H1 (cell line): ENCODE measurements at regions not wholly inside any gene's neighbourhood (a gene's known extent, or its start where the extent isn't known, plus 50 kb on each side); places are given as distances from the start of the nearest gene placed in this dataset.

Experiments used
- CTCF ChIA-PET: fragments of 300-600 bp; sonication (Branson Sonifier 250); formaldehyde crosslinking; loops from one replicate; lab custom pipeline; 2021; ENCODE audit not compliant: partially characterized antibody; lab: Charles Lee
- POLR2A ChIA-PET: fragments of 300-600 bp; sonication (Branson Sonifier 250); formaldehyde crosslinking; loops from one replicate; lab custom pipeline; 2021; ENCODE audit warnings: inconsistent platforms; ENCODE audit not compliant: partially characterized antibody; lab: Charles Lee
- DNase-seq, 2 experiments: peaks; one replicate each; pipeline versions ENCODE4 v3.0.0 to v3.0.0-alpha.2; 2010 to 2022; ENCODE audit warnings: low spot score in 2 of 2, low read depth in 1 of 2, mixed read lengths in 1 of 2
- FAIRE-seq: peaks from 2 replicates; lab custom pipeline; 2011; peaks lifted over from hg19 to GRCh38; lab: Jason Lieb, UNC
- H2AFZ ChIP-seq: 2 replicates; pipeline ENCODE4 v1.8.1; 2012; ENCODE audit warnings: low read length, inconsistent platforms
- H2AK5ac ChIP-seq: 2 replicates; pipeline ENCODE4 v1.6.1; 2013; ENCODE audit warnings: low read depth, low read length
- H2BK120ac ChIP-seq: replicated peaks from 2 replicates; pipeline ENCODE3; 2013; ENCODE audit warnings: low read depth, low read length, inconsistent platforms
- H2BK12ac ChIP-seq: 2 replicates; pipeline ENCODE4 v1.6.1; 2013; ENCODE audit warnings: low read depth, low read length
- H2BK15ac ChIP-seq: 2 replicates; pipeline ENCODE4 v1.6.1; 2013; ENCODE audit warnings: low read length
- H2BK20ac ChIP-seq: 2 replicates; pipeline ENCODE4 v1.6.1; 2013; ENCODE audit warnings: low read length
- H2BK5ac ChIP-seq: 2 replicates; pipeline ENCODE4 v1.6.1; 2013; ENCODE audit warnings: low read depth, low read length
- H3K14ac ChIP-seq: 2 replicates; pipeline ENCODE4 v1.6.1; 2013; ENCODE audit warnings: inconsistent platforms; ENCODE audit not compliant: insufficient read length
- H3K18ac ChIP-seq: 2 replicates; pipeline ENCODE4 v1.6.1; 2013; ENCODE audit warnings: low read length; ENCODE audit errors: extremely low read depth
- H3K23ac ChIP-seq: 2 replicates; pipeline ENCODE4 v1.6.1; 2013; ENCODE audit warnings: inconsistent platforms; ENCODE audit not compliant: insufficient read length
- H3K23me2 ChIP-seq: 2 replicates; pipeline ENCODE4 v1.6.1; 2013; ENCODE audit warnings: low read depth, low read length
- H3K27ac ChIP-seq: 2 replicates; pipeline ENCODE4 v1.6.1; 2011; ENCODE audit warnings: low read depth, low read length, inconsistent platforms
- H3K27me3 ChIP-seq, 4 experiments: replicated peaks in 1 of 4; 1 replicate in 1 of 4; 2 replicates in 3 of 4; pipeline versions ENCODE4 v1.6.1 to v1.8.1; 2011 to 2013; ENCODE audit warnings: low read length in 3 of 4, mild to moderate bottlenecking in 3 of 4, inconsistent platforms in 2 of 4, mixed read lengths in 2 of 4, moderate library complexity in 1 of 4; ENCODE audit not compliant: control insufficient read depth in 3 of 4, insufficient read depth in 3 of 4; ENCODE audit errors: extremely low read depth in 1 of 4
- H3K36me3 ChIP-seq, 4 experiments: 2 replicates each; pipeline versions ENCODE4 v1.6.1 to v1.8.1; 2011 to 2013; ENCODE audit warnings: mild to moderate bottlenecking in 4 of 4, low read length in 3 of 4, moderate library complexity in 2 of 4, control low read depth in 1 of 4, inconsistent platforms in 1 of 4; ENCODE audit not compliant: insufficient read depth in 4 of 4, control insufficient read depth in 2 of 4
- H3K4ac ChIP-seq: replicated peaks from 2 replicates; pipeline ENCODE3; 2013; ENCODE audit warnings: low read length, low read depth, mixed read lengths, inconsistent platforms; ENCODE audit not compliant: insufficient read length
- H3K4me1 ChIP-seq, 4 experiments: replicated peaks in 1 of 4; 1 replicate in 1 of 4; 2 replicates in 3 of 4; pipeline versions ENCODE4 v1.6.1 to v1.8.1; 2011 to 2013; ENCODE audit warnings: low read length in 3 of 4, inconsistent platforms in 2 of 4, mixed read lengths in 1 of 4; ENCODE audit not compliant: insufficient read depth in 4 of 4, control insufficient read depth in 3 of 4
- H3K4me2 ChIP-seq, 2 experiments: 2 replicates each; pipeline versions ENCODE4 v1.6.1 to v1.8.1; 2011 to 2013; ENCODE audit warnings: low read depth in 2 of 2, low read length in 2 of 2, control low read depth in 1 of 2, inconsistent platforms in 1 of 2, mild to moderate bottlenecking in 1 of 2; ENCODE audit not compliant: insufficient read depth in 1 of 2
- H3K4me3 ChIP-seq, 4 experiments: fragments of 200-600, 300-600 bp in 1 of 4; sonication (generic), shearing (Covaris generic), sonication (Bioruptor Twin) in 1 of 4; 2 replicates each; pipeline versions ENCODE4 v1.5.1 to v1.8.1; 2011 to 2016; ENCODE audit warnings: low read length in 4 of 4, low read depth in 3 of 4, control low read depth in 2 of 4, inconsistent platforms in 2 of 4, mild to moderate bottlenecking in 2 of 4, mixed read lengths in 1 of 4, moderate library complexity in 1 of 4; ENCODE audit not compliant: insufficient read depth in 2 of 4; ENCODE audit errors: extremely low read depth in 1 of 4
- H3K56ac ChIP-seq: replicated peaks from 2 replicates; pipeline ENCODE3; 2013; ENCODE audit warnings: low read depth, mild to moderate bottlenecking, mixed read lengths, low read length, inconsistent platforms; ENCODE audit not compliant: insufficient read length
- H3K79me1 ChIP-seq: 2 replicates; pipeline ENCODE4 v1.6.1; 2013; ENCODE audit warnings: low read depth, low read length, control low read depth
- H3K79me2 ChIP-seq, 2 experiments: 2 replicates each; pipeline versions ENCODE4 v1.6.1 to v1.8.1; 2012 to 2013; ENCODE audit warnings: low read length in 2 of 2, mild to moderate bottlenecking in 2 of 2, inconsistent platforms in 1 of 2; ENCODE audit not compliant: insufficient read depth in 2 of 2, control insufficient read depth in 1 of 2
- H3K9ac ChIP-seq, 4 experiments: replicated peaks in 1 of 4; 1 replicate in 1 of 4; 2 replicates in 3 of 4; pipeline versions ENCODE4 v1.6.1 to v1.8.1; 2011 to 2013; ENCODE audit warnings: low read depth in 3 of 4, low read length in 3 of 4, control low read depth in 2 of 4, mild to moderate bottlenecking in 2 of 4, moderate library complexity in 2 of 4, inconsistent platforms in 1 of 4; ENCODE audit errors: extremely low read depth in 1 of 4
- H3K9me3 ChIP-seq, 2 experiments: 2 replicates each; pipeline versions ENCODE4 v1.6.1 to v1.8.1; 2012 to 2013; ENCODE audit warnings: mild to moderate bottlenecking in 2 of 2, moderate library complexity in 2 of 2, control low read depth in 1 of 2, inconsistent platforms in 1 of 2, low read depth in 1 of 2, low read length in 1 of 2, mixed read lengths in 1 of 2; ENCODE audit not compliant: insufficient read depth in 2 of 2
- H4K20me1 ChIP-seq, 2 experiments: replicated peaks in 1 of 2; 2 replicates each; pipeline versions ENCODE3 to v1.8.1; 2011 to 2013; ENCODE audit warnings: inconsistent platforms in 2 of 2, low read length in 2 of 2, mild to moderate bottlenecking in 1 of 2; ENCODE audit not compliant: insufficient read depth in 2 of 2, control insufficient read depth in 1 of 2
- H4K5ac ChIP-seq: 2 replicates; pipeline ENCODE4 v1.6.1; 2013; ENCODE audit warnings: low read length, low read depth, mixed read lengths, inconsistent platforms; ENCODE audit not compliant: insufficient read length
- H4K8ac ChIP-seq: 2 replicates; pipeline ENCODE4 v1.8.0; 2013; ENCODE audit warnings: mild to moderate bottlenecking, moderate library complexity, low read length, inconsistent platforms; ENCODE audit not compliant: insufficient read depth; ENCODE audit errors: extremely low read depth
- H4K91ac ChIP-seq: replicated peaks from 2 replicates; pipeline ENCODE3; 2013; ENCODE audit warnings: low read length, mixed read lengths, inconsistent platforms; ENCODE audit not compliant: insufficient read length
- CTBP2 ChIP-seq: IDR thresholded peaks from 2 replicates; pipeline ENCODE4 v1.7.0; 2011; ENCODE audit warnings: borderline replicate concordance, mild to moderate bottlenecking, moderate library complexity, mixed read lengths, low read length; ENCODE audit not compliant: insufficient read depth, insufficient read length
- GTF2F1 ChIP-seq: IDR thresholded peaks from 2 replicates; pipeline ENCODE4 v1.6.1; 2012; ENCODE audit warnings: low read depth, low read length, improper control_type of control experiment, borderline replicate concordance
- JUND ChIP-seq: IDR thresholded peaks from 2 replicates; pipeline ENCODE4 v1.6.1; 2011; ENCODE audit warnings: mild to moderate bottlenecking, improper control_type of control experiment, low read length
- KDM5A ChIP-seq: fragments of 200-600 bp; IDR thresholded peaks from 2 replicates; pipeline ENCODE4 v1.7.1; 2012; ENCODE audit warnings: mild to moderate bottlenecking, low read length, inconsistent platforms, mixed read lengths
- NRF1 ChIP-seq: IDR thresholded peaks from 2 replicates; pipeline ENCODE4 v1.6.1; 2011; ENCODE audit warnings: mild to moderate bottlenecking, low read depth, low read length, improper control_type of control experiment
- RNF2 ChIP-seq: fragments of 200-900, 300-1000 bp; sonication (generic); IDR thresholded peaks from 2 replicates; pipeline ENCODE4 v1.7.1; 2016; ENCODE audit warnings: borderline replicate concordance, low read depth, mild to moderate bottlenecking, antibody characterized with exemption, low read length; ENCODE audit not compliant: poor library complexity, severe bottlenecking; ENCODE audit errors: missing control alignments
- SAP30 ChIP-seq: fragments of 300-600 bp; sonication (generic); IDR thresholded peaks from 2 replicates; pipeline ENCODE4 v1.7.1; 2012; ENCODE audit warnings: low read length, moderate library complexity, mild to moderate bottlenecking, inconsistent platforms; ENCODE audit not compliant: insufficient read depth, insufficient replicate concordance
- SP2 ChIP-seq: IDR thresholded peaks from 2 replicates; pipeline ENCODE4 v1.6.1; 2012; ENCODE audit warnings: mild to moderate bottlenecking, low read length, inconsistent platforms
- TCF12 ChIP-seq: IDR thresholded peaks from 2 replicates; pipeline ENCODE4 v1.6.1; 2011; ENCODE audit warnings: low read depth, mild to moderate bottlenecking, low read length
- WGBS, 2 experiments: shearing (Covaris generic) in 1 of 2; methylation state at CpG; one replicate each; pipeline versions ENCODE4 v1.1.6 to v1.1.7; 2013 to 2015; ENCODE audit warnings: low lambda C conversion rate in 2 of 2, mixed read lengths in 2 of 2, inconsistent platforms in 1 of 2, low coverage in 1 of 2, missing lambda C conversion rate in 1 of 2; ENCODE audit not compliant: insufficient replicate concordance in 2 of 2, insufficient coverage in 1 of 2, insufficient read length in 1 of 2; ENCODE audit errors: extremely low coverage in 1 of 2, missing lambda C conversion rate in 1 of 2; 5-methylcytosine and 5-hydroxymethylcytosine counted together

- H3K27ac ChIP-seq = no peak overlapping the region
- H2AFZ ChIP-seq = no peak overlapping the region
- no peak overlapping the region for H2BK5ac ChIP-seq
- 62% methylated on average over 2 of the region's 2 CpGs; no CpG with 5 or more reads in 1 of the 2 experiments for WGBS, 2 experiments
- no peak overlapping the region for H3K4me2 ChIP-seq
- no peaks in the 10 kb centered on the region for H3K4me1 ChIP-seq
- peaks cover 0 to 5% (median 2%) of the 10 kb centered on the region in 4 experiments; a peak in 3 of 7 replicates for H3K27me3 ChIP-seq
- no peak overlapping the region for H4K8ac ChIP-seq
- H3K14ac ChIP-seq = no peak overlapping the region
- no peaks in the 10 kb centered on the region for H3K79me1 ChIP-seq
- FAIRE-seq (no peak), DNase-seq (no peak)
- H3K56ac ChIP-seq = no peak overlapping the region
- no peak overlapping the region for H3K23ac ChIP-seq
- H3K18ac ChIP-seq = no peak overlapping the region
- H3K4me3 ChIP-seq = no peak overlapping the region
- no peak overlapping the region for H2BK12ac ChIP-seq
- H2BK20ac ChIP-seq = no peak overlapping the region
- H3K4ac ChIP-seq = no peak overlapping the region
- no peak overlapping the region for H3K9ac ChIP-seq
- H4K91ac ChIP-seq = no peak overlapping the region
- POLR2A ChIA-PET = no interaction called here
- CTCF ChIA-PET = no interaction called here
- TF ChIP-seq NRF1 (no peak), KDM5A (no peak), CTBP2 (no peak), JUND (no peak), GTF2F1 (no peak), SAP30 (no peak), TCF12 (no peak), RNF2 (no peak), SP2 (no peak)
- no peak overlapping the region for H4K5ac ChIP-seq
- H2AK5ac ChIP-seq = no peak overlapping the region
- H3K79me2 ChIP-seq = no peaks in the 10 kb centered on the region
- H2BK120ac ChIP-seq = no peak overlapping the region
- no peaks in the 10 kb centered on the region for H4K20me1 ChIP-seq
- no peaks in the 10 kb centered on the region for H3K36me3 ChIP-seq
- no peak overlapping the region for H2BK15ac ChIP-seq
- H3K9me3 ChIP-seq = no peaks in the 10 kb centered on the region
- peaks cover 10% of the 10 kb centered on the region; the same call in 1 of the 2 replicates for H3K23me2 ChIP-seq
Measured at GRCh38 chr6:28661097-28661713, 135.5 kb downstream of the GPX5 start.
